B cell (primary cell): ENCODE measurements at regions not wholly inside any gene's neighbourhood (a gene's known extent, or its start where the extent isn't known, plus 50 kb on each side); places are given as distances from the start of the nearest gene placed in this dataset.

Experiments
- CTCF ChIP-seq: fragments of 200-600 bp; IDR thresholded peaks from one replicate; pipeline ENCODE4 v1.8.0; 2022; ENCODE audit warnings: antibody characterized with exemption, mild to moderate bottlenecking
- EZH2 ChIP-seq: IDR thresholded peaks from 2 replicates; pipeline ENCODE4 v1.6.1; 2012; ENCODE audit warnings: borderline replicate concordance, low read depth, mild to moderate bottlenecking, moderate library complexity, low read length; ENCODE audit not compliant: insufficient read depth, poor library complexity, severe bottlenecking

DNA sequence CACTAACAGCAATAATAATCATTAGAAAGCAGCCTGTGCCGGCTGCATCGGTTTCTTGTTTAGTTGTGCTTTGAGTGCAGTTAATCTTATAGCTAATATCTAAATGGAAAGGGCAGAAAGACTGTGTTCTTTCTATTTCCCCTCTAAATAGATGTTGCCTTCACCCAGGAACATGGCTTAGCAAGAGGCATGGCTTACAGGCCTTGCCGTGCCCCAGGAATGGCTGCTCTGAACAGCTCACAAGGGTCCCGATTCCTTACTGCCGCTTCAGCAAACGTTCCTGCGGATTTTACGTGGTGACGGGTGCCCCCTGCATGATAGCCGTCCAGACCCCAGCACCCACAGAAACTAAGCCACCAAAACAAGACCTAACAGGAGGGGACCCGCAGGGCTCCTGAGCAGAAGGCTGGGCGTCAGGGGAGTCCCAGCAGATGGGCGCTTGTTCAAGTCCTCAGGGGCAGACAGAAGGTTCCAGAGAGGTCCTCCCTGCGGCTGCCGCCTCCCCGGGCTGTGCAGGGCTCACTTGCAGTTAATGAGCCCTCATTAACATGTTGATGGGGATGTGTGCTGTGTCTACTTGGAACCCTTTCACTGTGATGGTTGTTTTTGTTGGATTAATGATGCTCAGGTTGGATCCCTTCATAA, 52.5 kb upstream of the ENPP7 start:
- TF ChIP-seq CTCF (no peak), EZH2 (no peak)
